ENCODE measurements at regions not wholly inside any gene's neighbourhood (a gene's known extent, or its start where the extent isn't known, plus 50 kb on each side); places are given as distances from the start of the nearest gene placed in this dataset.

GRCh38 chr1:209421978-209422680 is 161.4 kb upstream of the CAMK1G start:
- Histone ChIP-seq H3K9ac (ENCODE audit: low read length) (no peak overlapping the region), H2AFZ (ENCODE audit: insufficient read depth, low read length, poor library complexity) (no peak overlapping the region), H3K79me2 (ENCODE audit: control insufficient read depth, insufficient read depth, low read length, poor library complexity) (peaks cover 1% of the 10 kb centered on the region), H2BK12ac (ENCODE audit: low read length) (no peak overlapping the region), H3K36me3 (ENCODE audit: control insufficient read depth in 1 of 2, insufficient read depth in 2 of 2, low read length in 2 of 2) (no peaks in the 10 kb centered on the region), H3K9me3 (ENCODE audit: insufficient read depth, low read depth, low read length) (no peaks in the 10 kb centered on the region), H2BK120ac (ENCODE audit: insufficient read depth, low read length, poor library complexity) (no peak overlapping the region), H3K18ac (ENCODE audit: low read length) (no peak overlapping the region), H3K4me2 (ENCODE audit: low read length) (no peak overlapping the region), H3K4ac (ENCODE audit: low read depth, low read length) (no peak overlapping the region), H3K27me3 (ENCODE audit: insufficient read depth, low read length) (no peaks in the 10 kb centered on the region), H2BK5ac (ENCODE audit: low read depth, low read length, poor library complexity) (no peak overlapping the region), H3K27ac (ENCODE audit: low read depth, low read length) (no peak overlapping the region), H2AK5ac (ENCODE audit: low read length) (no peak overlapping the region), H4K12ac (ENCODE audit: low read depth, low read length) (no peak overlapping the region), H3K23ac (ENCODE audit: low read length) (no peak overlapping the region), H4K91ac (ENCODE audit: low read depth, low read length) (no peak overlapping the region), H3K4me1 (ENCODE audit: control insufficient read depth in 1 of 2, insufficient read depth in 2 of 2, low read length in 2 of 2) (peaks cover 6 to 17% of the 10 kb centered on the region in 2 experiments), H3K14ac (ENCODE audit: low read length) (no peak overlapping the region), H3K4me3 (ENCODE audit: low read depth, low read length) (no peak overlapping the region), H3K79me1 (ENCODE audit: low read length) (peaks cover 12% of the 10 kb centered on the region), H4K8ac (ENCODE audit: low read depth, low read length) (no peak overlapping the region)
- DNase-seq, result no peak
- no CpG with 5 or more reads among the region's 5 CpGs for WGBS (ENCODE audit: extremely low coverage, insufficient coverage, insufficient read length)

- no CpG with 5 or more reads among the region's 5 CpGs for WGBS (ENCODE audit: extremely low coverage, insufficient coverage, insufficient read length)
- Histone ChIP-seq H3K27me3 (ENCODE audit: insufficient read depth, low read length) (no peaks in the 10 kb centered on the region), H3K79me2 (ENCODE audit: control insufficient read depth, insufficient read depth, low read length, poor library complexity) (peaks cover 16% of the 10 kb centered on the region)
These were observed 157.6 kb upstream of the CAMK1G start for GRCh38 chr1:209425959-209426358.

GRCh38 chr1:209427277-209427676 is 156.2 kb upstream of the CAMK1G start:
- H3K14ac ChIP-seq (ENCODE audit: low read length), result peak overlapping the region; percentile 24
- peak overlapping the region; percentile 14 for H2BK12ac ChIP-seq (ENCODE audit: low read length)
- no peak overlapping the region for H4K12ac ChIP-seq (ENCODE audit: low read depth, low read length)
- peaks cover 48% of the 10 kb centered on the region for H3K79me1 ChIP-seq (ENCODE audit: low read length)
- peaks cover 25% of the 10 kb centered on the region for H3K79me2 ChIP-seq (ENCODE audit: control insufficient read depth, insufficient read depth, low read length, poor library complexity)
- H3K4me3 ChIP-seq (ENCODE audit: low read depth, low read length), result no peak overlapping the region
- H3K27ac ChIP-seq (ENCODE audit: low read depth, low read length), result peak overlapping the region; percentile 99
- peak overlapping the region; percentile 73 for H4K91ac ChIP-seq (ENCODE audit: low read depth, low read length)
- H3K27me3 ChIP-seq (ENCODE audit: insufficient read depth, low read length), result no peaks in the 10 kb centered on the region
- H3K4me1 ChIP-seq (ENCODE audit: control insufficient read depth in 1 of 2, insufficient read depth in 2 of 2, low read length in 2 of 2), result peaks cover 20 to 35% of the 10 kb centered on the region in 2 experiments
- H2BK5ac ChIP-seq (ENCODE audit: low read depth, low read length, poor library complexity), result peak overlapping the region; percentile 76
- no peak overlapping the region for H3K9ac ChIP-seq (ENCODE audit: low read length)
- H3K23ac ChIP-seq (ENCODE audit: low read length), result no peak overlapping the region
- H2BK120ac ChIP-seq (ENCODE audit: insufficient read depth, low read length, poor library complexity), result peak overlapping the region; percentile 62
- no CpG with 5 or more reads among the region's 7 CpGs for WGBS (ENCODE audit: extremely low coverage, insufficient coverage, insufficient read length)
- H2AK5ac ChIP-seq (ENCODE audit: low read length), result no peak overlapping the region
- H3K36me3 ChIP-seq (ENCODE audit: control insufficient read depth in 1 of 2, insufficient read depth in 2 of 2, low read length in 2 of 2), result peaks cover 9 to 10% of the 10 kb centered on the region in 2 experiments
- H3K4ac ChIP-seq (ENCODE audit: low read depth, low read length), result no peak overlapping the region
- no peaks in the 10 kb centered on the region for H3K9me3 ChIP-seq (ENCODE audit: insufficient read depth, low read depth, low read length)
- no peak for DNase-seq
- peak overlapping the region; percentile 43 for H3K18ac ChIP-seq (ENCODE audit: low read length)
- no peak overlapping the region for H3K4me2 ChIP-seq (ENCODE audit: low read length)
- H2AFZ ChIP-seq (ENCODE audit: insufficient read depth, low read length, poor library complexity), result no peak overlapping the region
- no peak overlapping the region for H4K8ac ChIP-seq (ENCODE audit: low read depth, low read length)

More at GRCh38 chr1:209425959-209426358, 157.6 kb upstream of the CAMK1G start:
- H2BK12ac ChIP-seq (ENCODE audit: low read length), result peak overlapping the region; percentile 96
- H3K36me3 ChIP-seq (ENCODE audit: control insufficient read depth in 1 of 2, insufficient read depth in 2 of 2, low read length in 2 of 2), result no peaks in the 10 kb centered on the region
- H3K18ac ChIP-seq (ENCODE audit: low read length), result peak overlapping the region; percentile 64
- peaks cover 37% of the 10 kb centered on the region for H3K79me1 ChIP-seq (ENCODE audit: low read length)
- H3K4me2 ChIP-seq (ENCODE audit: low read length), result no peak overlapping the region
- no peaks in the 10 kb centered on the region for H3K9me3 ChIP-seq (ENCODE audit: insufficient read depth, low read depth, low read length)
- H2BK120ac ChIP-seq (ENCODE audit: insufficient read depth, low read length, poor library complexity), result no peak overlapping the region
- H2BK5ac ChIP-seq (ENCODE audit: low read depth, low read length, poor library complexity), result no peak overlapping the region
- no peak overlapping the region for H3K9ac ChIP-seq (ENCODE audit: low read length)
- H3K23ac ChIP-seq (ENCODE audit: low read length), result no peak overlapping the region
- no peak overlapping the region for H4K12ac ChIP-seq (ENCODE audit: low read depth, low read length)
- no peak overlapping the region for H4K8ac ChIP-seq (ENCODE audit: low read depth, low read length)
- H3K4me3 ChIP-seq (ENCODE audit: low read depth, low read length), result no peak overlapping the region
- H3K27ac ChIP-seq (ENCODE audit: low read depth, low read length), result no peak overlapping the region
- H3K4ac ChIP-seq (ENCODE audit: low read depth, low read length), result no peak overlapping the region
- peak overlapping the region; percentile 70 for H2AK5ac ChIP-seq (ENCODE audit: low read length)
- peak overlapping the region; percentile 29 for H4K91ac ChIP-seq (ENCODE audit: low read depth, low read length)
- DNase-seq, result no peak
- no peak overlapping the region for H2AFZ ChIP-seq (ENCODE audit: insufficient read depth, low read length, poor library complexity)
- peaks cover 11 to 31% of the 10 kb centered on the region in 2 experiments for H3K4me1 ChIP-seq (ENCODE audit: control insufficient read depth in 1 of 2, insufficient read depth in 2 of 2, low read length in 2 of 2)
- peak overlapping the region; percentile 24 for H3K14ac ChIP-seq (ENCODE audit: low read length)

GRCh38 chr1:209427811-209428210 is 155.7 kb upstream of the CAMK1G start:
- Histone ChIP-seq H3K36me3 (ENCODE audit: control insufficient read depth in 1 of 2, insufficient read depth in 2 of 2, low read length in 2 of 2) (peaks cover 9 to 10% of the 10 kb centered on the region in 2 experiments), H3K79me1 (ENCODE audit: low read length) (peaks cover 51% of the 10 kb centered on the region)
- no CpG with 5 or more reads among the region's 9 CpGs for WGBS (ENCODE audit: extremely low coverage, insufficient coverage, insufficient read length)

More at GRCh38 chr1:209427811-209428210, 155.7 kb upstream of the CAMK1G start:
- H3K14ac ChIP-seq (ENCODE audit: low read length), result peak overlapping the region; percentile 21
- H3K18ac ChIP-seq (ENCODE audit: low read length), result peak overlapping the region; percentile 85
- H3K23ac ChIP-seq (ENCODE audit: low read length), result no peak overlapping the region
- peak overlapping the region; percentile 78 for H4K8ac ChIP-seq (ENCODE audit: low read depth, low read length)
- H3K4me1 ChIP-seq (ENCODE audit: control insufficient read depth in 1 of 2, insufficient read depth in 2 of 2, low read length in 2 of 2), result peaks cover 22 to 36% of the 10 kb centered on the region in 2 experiments
- H3K9ac ChIP-seq (ENCODE audit: low read length), result no peak overlapping the region
- peak overlapping the region; percentile 76 for H2BK5ac ChIP-seq (ENCODE audit: low read depth, low read length, poor library complexity)
- H2AK5ac ChIP-seq (ENCODE audit: low read length), result peak overlapping the region; percentile 87
- H2BK12ac ChIP-seq (ENCODE audit: low read length), result peak overlapping the region; percentile 14
- H2AFZ ChIP-seq (ENCODE audit: insufficient read depth, low read length, poor library complexity), result no peak overlapping the region
- H3K79me2 ChIP-seq (ENCODE audit: control insufficient read depth, insufficient read depth, low read length, poor library complexity), result peaks cover 25% of the 10 kb centered on the region
- DNase-seq, result no peak
- no peaks in the 10 kb centered on the region for H3K9me3 ChIP-seq (ENCODE audit: insufficient read depth, low read depth, low read length)
- peak overlapping the region; percentile 88 for H2BK120ac ChIP-seq (ENCODE audit: insufficient read depth, low read length, poor library complexity)
- peak overlapping the region; percentile 30 for H3K4ac ChIP-seq (ENCODE audit: low read depth, low read length)
- H3K4me2 ChIP-seq (ENCODE audit: low read length), result peak overlapping the region; percentile 26
- H4K91ac ChIP-seq (ENCODE audit: low read depth, low read length), result peak overlapping the region; percentile 62
- H3K27me3 ChIP-seq (ENCODE audit: insufficient read depth, low read length), result no peaks in the 10 kb centered on the region
- H3K27ac ChIP-seq (ENCODE audit: low read depth, low read length), result peak overlapping the region; percentile 99
- H3K4me3 ChIP-seq (ENCODE audit: low read depth, low read length), result no peak overlapping the region
- H4K12ac ChIP-seq (ENCODE audit: low read depth, low read length), result no peak overlapping the region
